Upper lobe of left lung (tissue), 4 donors: ENCODE measurements at regions not wholly inside any gene's neighbourhood (a gene's known extent, or its start where the extent isn't known, plus 50 kb on each side); places are given as distances from the start of the nearest gene placed in this dataset.

ENCODE experiments used
- CTCF ChIP-seq, 6 experiments: fragments of 450-650 bp in 4 of 6; fragments of 200-600 bp in 2 of 6; sonication (generic) in 2 of 6; IDR thresholded peaks; one replicate each; pipeline ENCODE4 v1.5.1; 2016 to 2019; ENCODE audit warnings: antibody characterized with exemption in 6 of 6
- EP300 ChIP-seq, 4 donors: sonication (generic); formaldehyde crosslinking; IDR thresholded peaks; one replicate each; pipeline ENCODE4 v1.5.1; 2017; ENCODE audit warnings: antibody characterized with exemption in 4 of 4, control low read depth in 2 of 4
- POLR2A ChIP-seq, 4 donors: fragments of 450-650 bp; IDR thresholded peaks; one replicate each; pipeline ENCODE4 v1.5.1; 2016 to 2017; ENCODE audit warnings: antibody characterized with exemption in 4 of 4, mild to moderate bottlenecking in 2 of 4
- POLR2AphosphoS5 ChIP-seq, 2 donors: sonication (generic); formaldehyde crosslinking; IDR thresholded peaks; one replicate each; pipeline ENCODE4 v1.5.1; 2017; ENCODE audit warnings: antibody characterized with exemption in 2 of 2

GRCh38 chr2:16167870-16168426, 227.6 kb downstream of the MYCN start:
- TF ChIP-seq CTCF (IDR thresholded peaks at IDR 0.05) (no peak), POLR2A (IDR thresholded peaks at IDR 0.05) (no peak), POLR2AphosphoS5 (IDR thresholded peaks at IDR 0.05) (no peak), EP300 (IDR thresholded peaks at IDR 0.05) (no peak)
